DMS 273 treated with DMSO at 0.1 percent for 48 hours (cell line): ENCODE measurements at regions not wholly inside any gene's neighbourhood (a gene's known extent, or its start where the extent isn't known, plus 50 kb on each side); places are given as distances from the start of the nearest gene placed in this dataset.
A peak's percentile ranks its signal among the peaks of the same experiment; 100 is the strongest.

ENCODE experiments used
- DNase-seq: peaks from one replicate; lab custom pipeline; 2025; lab: John Stamatoyannopoulos, UW

GRCh38 chr2:144333143-144333555 lies 186.8 kb downstream of the ZEB2 start:
- no peak for DNase-seq

- DNase-seq = peak; percentile 71
Measured at GRCh38 chr2:144332356-144333142, 187.4 kb downstream of the ZEB2 start.

DNA sequence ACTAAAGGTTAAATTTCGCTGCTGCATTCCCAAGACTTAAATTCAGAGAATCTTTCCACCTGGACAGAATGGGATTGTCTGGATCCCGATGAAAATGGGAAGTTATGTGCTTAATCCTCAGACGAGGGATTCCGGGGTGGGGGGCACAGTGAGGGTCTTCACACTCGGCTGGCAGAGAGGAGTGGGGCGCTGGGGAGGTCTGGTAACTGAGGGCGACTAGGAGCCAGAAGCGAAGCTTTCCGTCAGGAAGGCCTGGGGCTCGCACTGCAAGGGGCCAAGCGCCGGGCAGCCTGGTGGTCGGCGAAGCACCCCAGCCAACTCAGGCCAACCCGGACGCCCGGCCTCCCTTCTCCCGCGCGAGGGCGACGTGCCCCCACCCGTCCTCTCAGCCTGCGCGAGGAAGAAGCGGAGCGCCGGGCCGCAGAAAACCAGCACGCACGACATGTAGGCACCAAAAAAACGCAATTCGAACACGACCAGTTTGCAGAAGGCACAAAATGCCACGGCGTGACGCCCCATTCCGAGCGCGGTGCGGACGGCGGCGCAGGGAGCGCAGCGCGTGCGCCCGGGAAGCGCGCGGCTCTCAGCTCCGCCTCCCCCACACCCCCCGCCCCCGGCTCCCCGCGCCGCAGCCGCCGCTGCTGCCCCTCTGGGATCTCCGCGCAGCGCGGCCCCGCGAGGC lies 188.1 kb downstream of the ZEB2 start:
- DNase-seq = no peak

GRCh38 chr2:144330951-144331673 lies 188.8 kb downstream of the ZEB2 start:
- no peak for DNase-seq

DNA sequence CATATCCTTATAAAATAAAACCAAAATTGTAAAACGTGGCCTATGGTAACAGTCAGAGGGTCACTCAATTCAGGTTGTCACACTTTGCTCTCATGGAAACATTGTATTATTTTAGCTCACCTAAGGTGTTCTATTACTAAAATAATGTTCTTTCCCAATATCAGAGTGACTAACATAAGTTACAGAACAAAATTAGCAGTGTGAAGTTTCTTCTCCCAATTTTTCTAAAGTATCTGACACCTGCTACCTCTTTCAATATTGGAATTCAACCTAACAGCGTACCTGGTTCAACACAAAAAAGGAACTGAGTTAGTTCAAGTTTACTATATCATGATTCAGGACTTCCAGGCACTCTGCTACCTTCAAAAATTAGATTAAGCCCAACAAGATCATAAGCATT lies 190.4 kb downstream of the ZEB2 start:
- DNase-seq = no peak

DNA sequence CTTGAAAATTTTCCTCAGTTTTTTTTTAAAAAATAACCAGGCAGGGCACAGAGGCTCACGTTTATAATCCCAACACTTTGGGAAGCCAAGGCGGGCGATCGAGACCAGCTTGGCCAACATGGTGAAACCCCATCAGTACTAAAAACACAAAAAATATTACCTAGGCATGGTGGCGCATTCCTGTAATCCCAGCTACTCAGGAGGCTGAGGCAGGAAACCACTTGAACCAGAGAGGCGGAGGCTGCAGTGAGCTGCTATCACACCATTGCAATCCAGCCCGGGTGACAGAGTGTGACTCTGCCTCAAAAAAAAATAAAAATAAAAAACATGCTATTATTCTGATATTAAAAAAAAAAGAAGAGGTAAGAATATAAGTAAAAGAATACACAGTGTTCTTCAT lies 191.0 kb downstream of the ZEB2 start:
- no peak for DNase-seq

DNA sequence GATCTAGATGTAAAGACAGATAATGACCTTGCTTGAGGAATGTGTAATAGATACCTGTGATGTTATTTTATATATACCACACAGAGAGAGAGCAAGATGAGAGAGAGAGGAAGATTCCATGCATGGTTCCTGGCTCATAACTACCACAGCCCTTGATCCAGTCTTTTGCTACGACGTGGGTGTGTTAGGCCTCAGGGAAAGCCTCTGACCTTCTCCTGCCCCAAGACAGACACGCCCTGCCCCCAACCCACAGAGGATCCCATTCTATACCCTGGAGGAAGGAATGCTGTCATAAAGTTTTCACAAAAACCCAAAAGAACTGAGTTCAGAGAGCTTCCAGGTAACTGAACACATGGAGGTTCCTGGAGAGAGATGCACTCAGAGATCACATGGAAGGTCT lies 193.1 kb downstream of the ZEB2 start:
- DNase-seq = no peak

DNA sequence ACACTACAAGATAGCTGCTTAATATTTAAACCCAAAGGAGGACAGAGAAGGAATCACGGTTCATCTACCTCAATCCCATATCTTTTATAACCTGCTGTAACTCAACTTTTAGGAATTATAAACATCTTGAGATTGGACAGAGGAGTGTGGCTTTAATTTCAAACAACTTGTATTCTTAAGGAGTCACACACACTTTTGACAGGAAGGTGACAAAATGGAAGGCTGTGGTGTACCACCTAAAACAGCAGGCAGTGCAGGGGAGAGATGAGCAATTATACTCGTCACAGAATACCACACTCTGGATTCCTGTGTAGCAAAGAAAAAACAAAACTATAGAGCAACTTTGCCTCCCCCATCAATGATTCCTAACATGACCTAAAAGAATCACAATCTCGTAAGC lies 194.8 kb downstream of the ZEB2 start:
- DNase-seq = no peak

DNA sequence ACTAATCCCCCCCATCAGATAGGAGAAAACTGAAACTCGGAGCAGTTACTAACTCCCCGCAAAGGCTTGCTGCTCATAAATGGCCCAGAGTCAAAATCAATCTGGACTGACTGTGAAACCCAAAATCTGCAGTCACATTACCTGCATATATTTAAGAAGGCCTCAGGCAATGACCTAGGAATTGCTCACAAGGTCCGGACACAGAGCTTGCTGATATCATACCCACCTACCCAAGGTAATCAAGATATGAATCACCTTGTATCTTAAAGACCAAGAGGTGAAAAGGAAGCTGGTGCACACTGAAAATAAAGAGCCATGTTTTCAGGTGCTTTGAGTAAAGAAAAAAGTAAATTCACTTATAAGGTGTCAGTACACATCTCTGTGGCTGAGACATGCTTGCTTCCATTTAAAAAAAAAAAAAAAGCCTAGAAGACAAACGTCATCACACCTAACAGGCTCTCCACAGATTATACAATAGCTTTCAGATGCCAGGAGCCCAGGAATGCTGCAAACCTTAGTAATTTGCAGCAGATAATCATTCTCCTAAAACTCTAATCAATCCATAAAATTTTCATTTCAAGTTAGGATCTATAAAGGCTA lies 195.4 kb downstream of the ZEB2 start:
- no peak for DNase-seq

DNA sequence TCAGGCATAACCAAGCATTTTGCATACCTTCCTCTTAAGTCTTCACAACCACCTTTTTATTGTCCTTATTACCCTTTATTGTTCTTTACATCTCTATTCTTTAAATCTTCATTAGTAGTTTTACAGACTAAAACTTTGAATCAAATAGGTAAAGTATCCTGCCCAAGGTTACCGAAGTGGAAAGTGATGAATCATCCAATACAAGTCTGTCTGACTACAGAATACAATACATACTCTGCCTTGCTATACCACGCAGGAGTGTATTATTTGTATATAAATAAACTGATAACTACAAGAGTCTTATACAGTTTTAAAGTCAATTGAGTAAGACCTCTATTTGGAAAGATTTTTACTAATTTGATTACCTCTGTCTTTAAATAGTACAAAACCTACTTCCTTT lies 196.0 kb downstream of the ZEB2 start:
- no peak for DNase-seq

GRCh38 chr2:144322379-144322778 lies 197.5 kb downstream of the ZEB2 start:
- no peak for DNase-seq

DNA sequence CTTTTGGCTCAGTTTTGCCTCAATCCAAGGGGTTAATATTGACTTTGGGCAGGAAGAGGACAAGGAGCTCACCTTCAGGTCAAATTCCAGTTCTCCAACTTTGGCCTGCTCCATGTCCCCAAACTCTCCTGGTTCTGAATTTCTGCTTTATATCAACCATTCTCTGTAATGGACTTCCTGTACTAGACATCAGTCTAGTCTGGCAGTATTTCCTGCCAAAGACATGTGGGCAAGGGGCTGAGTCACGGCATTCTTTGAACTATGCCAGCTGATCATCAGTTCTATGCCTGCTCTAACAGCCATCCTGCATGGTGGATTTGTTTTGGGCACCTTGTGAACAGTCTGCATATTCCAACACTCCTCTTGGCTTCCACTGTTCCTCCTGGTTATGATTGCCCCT lies 199.4 kb downstream of the ZEB2 start:
- no peak for DNase-seq

- no peak for DNase-seq
Measured at GRCh38 chr2:144317071-144317738, 202.7 kb downstream of the ZEB2 start.

GRCh38 chr2:144310889-144311608 lies 208.9 kb downstream of the ZEB2 start:
- no peak for DNase-seq

DNA sequence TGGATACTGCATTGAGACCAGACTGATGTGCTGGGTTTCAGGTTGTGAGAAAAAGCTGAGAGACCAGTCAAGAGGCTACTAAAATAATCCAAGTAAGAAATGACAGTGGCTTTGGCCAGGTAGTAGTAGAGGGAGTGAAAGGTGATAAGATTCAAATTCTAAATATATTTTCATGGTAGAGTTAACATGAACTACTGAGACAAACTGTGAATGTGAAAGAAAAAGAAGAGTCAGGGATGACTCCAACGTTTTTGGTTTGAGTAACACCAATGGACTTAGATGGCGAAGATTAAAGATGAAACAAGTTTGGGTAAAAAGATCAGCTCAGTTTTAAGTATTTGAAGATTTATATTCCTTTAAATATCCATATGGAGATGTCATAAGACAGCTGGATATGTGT lies 209.4 kb downstream of the ZEB2 start:
- DNase-seq = no peak

GRCh38 chr2:144307711-144308110 lies 212.2 kb downstream of the ZEB2 start:
- no peak for DNase-seq

- DNase-seq = no peak
Measured at GRCh38 chr2:144304202-144304601, 215.7 kb downstream of the ZEB2 start.

DNA sequence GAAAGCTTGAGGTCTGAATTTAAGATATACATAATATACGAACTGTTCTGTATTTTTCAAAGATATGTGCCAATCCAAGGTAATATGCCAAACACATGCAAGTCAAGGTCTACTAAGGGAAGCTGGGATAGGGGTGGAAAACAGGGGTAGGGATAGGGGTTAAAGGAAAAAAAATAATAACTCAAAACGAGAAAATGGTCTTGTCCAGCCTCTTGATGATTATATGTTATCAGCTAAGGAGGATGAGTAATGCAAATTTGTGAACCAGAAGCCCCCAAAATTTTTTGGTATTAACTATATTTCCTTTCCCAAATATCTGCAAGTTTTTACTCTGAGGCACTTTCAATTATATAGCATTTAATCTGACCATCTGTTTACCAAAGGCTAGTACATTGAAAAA lies 219.3 kb downstream of the ZEB2 start:
- no peak for DNase-seq

DNA sequence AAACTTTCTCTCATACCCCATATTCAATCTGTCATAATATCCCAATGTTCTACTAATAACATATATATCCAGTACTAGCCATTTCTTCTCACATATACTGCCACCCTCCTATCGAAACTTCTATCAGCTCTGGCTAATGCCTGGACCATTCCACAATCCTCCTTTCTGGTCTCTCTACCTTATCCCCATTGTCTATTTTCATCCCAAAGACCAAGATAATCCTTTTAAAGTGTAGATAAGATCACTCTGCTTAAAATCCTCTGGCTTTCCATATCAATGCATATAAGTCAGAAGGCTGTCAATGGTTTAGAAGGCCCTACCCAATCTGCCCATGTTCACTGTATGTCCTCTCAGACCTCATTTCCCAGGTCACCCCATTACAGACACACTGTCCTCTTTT lies 229.6 kb downstream of the ZEB2 start:
- no peak for DNase-seq

DNA sequence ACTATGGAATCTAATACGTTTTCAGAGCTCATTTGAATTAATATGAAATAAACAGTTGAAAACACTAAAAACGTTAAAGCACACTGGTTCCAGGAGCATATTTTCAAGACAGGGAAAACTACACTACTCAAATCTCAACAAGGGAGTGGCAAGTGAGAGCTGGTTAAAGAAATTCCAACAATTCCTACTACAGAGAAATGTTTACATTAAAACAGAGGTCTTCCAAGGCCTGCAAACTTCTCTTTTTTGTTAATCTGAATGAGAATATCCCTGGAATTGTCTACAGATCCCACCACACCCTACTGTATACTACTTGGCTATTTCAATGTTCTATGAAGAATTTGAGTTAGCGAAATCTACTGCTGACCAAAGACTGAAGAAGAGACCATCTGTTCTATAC lies 231.5 kb downstream of the ZEB2 start:
- DNase-seq = no peak

DNA sequence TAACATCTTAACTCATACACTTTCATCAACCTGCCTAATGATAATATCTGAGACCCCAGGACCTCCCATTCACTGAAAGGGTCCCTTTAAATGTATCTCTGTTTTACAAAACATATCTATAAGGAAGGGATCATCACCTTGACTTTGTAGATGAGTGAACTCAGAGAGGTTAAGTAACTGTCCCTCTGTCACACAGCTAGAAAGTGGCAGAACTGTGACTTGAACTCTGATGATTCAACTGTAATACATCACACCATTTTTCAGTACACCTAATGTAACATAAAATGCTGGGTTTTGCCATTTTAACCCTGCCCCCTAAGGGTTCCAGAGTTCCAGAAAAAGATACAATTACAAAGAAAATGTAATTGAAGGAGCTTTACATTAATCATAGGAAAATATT lies 234.6 kb downstream of the ZEB2 start:
- no peak for DNase-seq
